Activated naive CD8-positive, alpha-beta T cell treated with anti-CD3 and anti-CD28 coated beads for 36 hours (primary cell): ENCODE measurements at regions not wholly inside any gene's neighbourhood (a gene's known extent, or its start where the extent isn't known, plus 50 kb on each side); places are given as distances from the start of the nearest gene placed in this dataset.
"Not testable (repeated sequence)": the region's sequence is repeated elsewhere in the genome, so short reads cannot be mapped to it uniquely, and the experiment has no call there.

ENCODE experiments used
- DNase-seq: peaks from one replicate; pipeline ENCODE4 v3.0.0; 2021
- H3K27ac Mint-ChIP-seq: one replicate; pipeline ENCODE4 v1.8.0; 2022; ENCODE audit warnings: mild to moderate bottlenecking, moderate library complexity, mixed read lengths
- H3K27me3 Mint-ChIP-seq: one replicate; pipeline ENCODE4 v1.8.0; 2022; ENCODE audit warnings: mild to moderate bottlenecking, mixed read lengths
- H3K36me3 Mint-ChIP-seq: one replicate; pipeline ENCODE4 v1.8.0; 2021; ENCODE audit warnings: mild to moderate bottlenecking, mixed read lengths
- H3K4me1 Mint-ChIP-seq: one replicate; pipeline ENCODE4 v1.8.0; 2021; ENCODE audit warnings: mixed read lengths
- H3K4me3 Mint-ChIP-seq: one replicate; pipeline ENCODE4 v1.8.0; 2022; ENCODE audit warnings: mild to moderate bottlenecking, moderate library complexity, mixed read lengths
- H3K9me3 Mint-ChIP-seq: one replicate; pipeline ENCODE4 v1.8.0; 2022; ENCODE audit warnings: mixed read lengths

DNA sequence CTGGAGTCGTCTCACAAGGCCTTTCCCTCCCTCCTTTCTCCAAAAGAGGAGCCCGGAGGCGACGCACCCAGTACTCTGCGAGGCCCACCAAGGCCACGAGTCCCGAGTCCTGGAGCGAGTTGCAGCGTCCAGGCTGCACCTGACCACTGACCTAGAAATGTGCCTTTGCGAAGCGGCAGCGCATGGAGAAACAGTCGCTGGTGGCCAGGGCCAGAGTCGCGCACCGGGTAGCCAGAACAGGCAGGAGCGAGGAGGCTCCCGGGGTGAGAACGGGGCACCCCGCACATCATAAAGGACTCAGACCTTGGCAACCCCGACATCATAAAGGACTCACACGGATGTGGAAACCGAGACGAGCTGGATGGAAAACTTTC is 318.4 kb downstream of the FAM72C start:
- no peak overlapping the region for H3K27ac Mint-ChIP-seq
- H3K4me1 Mint-ChIP-seq, result no peaks in the 10 kb centered on the region
- H3K36me3 Mint-ChIP-seq, result no peaks in the 10 kb centered on the region
- no peak overlapping the region for H3K4me3 Mint-ChIP-seq
- peaks cover 80% of the 10 kb centered on the region for H3K27me3 Mint-ChIP-seq
- H3K9me3 Mint-ChIP-seq, result no peaks in the 10 kb centered on the region
- no peak for DNase-seq

DNA sequence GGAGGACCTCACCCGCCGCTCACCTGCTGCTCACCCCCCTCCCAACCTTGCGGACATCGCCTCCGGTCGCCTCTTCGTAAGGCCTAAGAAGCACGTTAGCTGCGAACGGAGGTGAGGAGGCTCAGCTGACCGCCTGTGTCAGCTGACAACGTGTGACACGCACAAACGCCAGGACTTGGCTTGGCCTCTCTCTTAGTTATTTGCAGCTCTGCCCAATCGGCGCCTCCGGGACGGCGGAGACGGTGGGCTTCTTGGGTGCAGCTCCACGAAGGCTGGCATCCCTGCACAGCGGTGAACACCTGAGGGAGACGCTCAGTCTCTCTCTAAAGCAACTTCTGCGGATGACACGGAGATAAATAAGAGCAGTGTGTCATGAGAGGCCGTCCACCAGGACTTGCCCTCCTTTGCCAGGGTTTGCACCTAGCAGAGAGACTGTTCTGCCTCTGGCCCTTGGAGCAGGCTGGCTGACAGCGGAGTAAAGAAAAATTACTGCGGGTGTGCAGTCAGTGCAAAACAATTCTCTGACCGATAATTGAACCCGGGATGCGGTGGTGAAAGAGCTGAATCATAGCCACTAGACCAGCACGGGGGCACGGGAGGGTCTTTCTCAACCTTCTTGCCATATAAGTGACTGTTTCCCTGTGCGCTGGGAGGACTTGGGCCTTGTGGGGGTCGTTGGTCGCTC is 318.9 kb downstream of the FAM72C start:
- no peak for DNase-seq
- H3K27me3 Mint-ChIP-seq, result peaks cover 75% of the 10 kb centered on the region
- no peaks in the 10 kb centered on the region for H3K4me1 Mint-ChIP-seq
- H3K9me3 Mint-ChIP-seq, result no peaks in the 10 kb centered on the region
- no peaks in the 10 kb centered on the region for H3K36me3 Mint-ChIP-seq
- H3K27ac Mint-ChIP-seq, result no peak overlapping the region
- no peak overlapping the region for H3K4me3 Mint-ChIP-seq

DNA sequence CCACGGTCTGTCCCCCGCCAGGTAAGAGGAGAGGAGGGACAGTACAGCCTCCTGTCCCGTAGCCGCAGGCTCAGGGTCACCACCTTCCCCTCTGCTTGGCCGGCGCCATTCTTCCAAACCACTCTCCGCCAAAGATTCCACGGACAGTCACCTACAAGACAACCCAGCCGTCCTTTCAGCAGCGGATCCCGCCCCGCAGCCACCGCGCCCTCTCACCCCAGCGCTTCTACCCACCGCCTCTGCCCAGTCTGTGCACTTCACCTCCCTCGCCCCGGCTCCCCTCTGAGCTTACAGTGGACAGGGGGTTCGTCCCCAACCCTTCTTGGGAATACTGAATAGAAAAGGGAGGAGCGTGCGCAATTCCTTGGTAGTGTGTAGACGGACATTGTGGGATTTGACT is 319.6 kb downstream of the FAM72C start:
- no peaks in the 10 kb centered on the region for H3K9me3 Mint-ChIP-seq
- DNase-seq, result no peak
- peaks cover 72% of the 10 kb centered on the region for H3K27me3 Mint-ChIP-seq
- H3K4me3 Mint-ChIP-seq, result no peak overlapping the region
- H3K36me3 Mint-ChIP-seq, result no peaks in the 10 kb centered on the region
- no peaks in the 10 kb centered on the region for H3K4me1 Mint-ChIP-seq
- no peak overlapping the region for H3K27ac Mint-ChIP-seq

DNA sequence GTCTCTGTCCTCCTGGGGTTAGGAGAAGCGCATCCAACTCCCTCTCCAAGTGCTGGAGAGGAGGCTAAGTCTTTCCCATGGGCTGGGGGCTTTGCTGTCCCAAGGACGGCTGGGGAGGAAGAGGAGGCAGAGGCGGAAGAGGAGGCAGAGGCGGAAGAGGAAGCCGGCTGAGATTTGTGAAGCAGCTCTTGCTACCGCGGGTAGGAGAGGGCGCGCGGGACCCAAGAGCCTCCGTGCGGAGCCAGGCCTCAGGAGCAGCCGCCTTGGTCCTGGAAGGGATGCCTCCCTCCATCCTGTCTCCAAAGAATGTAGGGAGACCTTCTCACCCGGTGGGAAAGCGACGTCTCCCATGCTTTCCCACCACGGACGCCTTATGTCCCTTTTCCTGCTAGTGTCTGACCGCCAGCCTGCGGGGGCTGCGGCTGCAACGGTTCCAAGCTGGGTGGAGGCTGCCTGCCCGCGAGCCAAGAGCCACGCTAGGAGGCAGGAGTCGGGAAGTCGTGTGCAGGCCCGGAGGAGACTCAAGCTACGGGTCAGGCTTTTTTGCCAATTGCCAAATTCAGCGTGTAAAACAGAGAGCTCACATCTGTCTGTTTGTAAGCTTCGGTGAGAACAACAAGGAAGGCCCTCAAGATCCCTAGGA is 320.3 kb downstream of the FAM72C start:
- no peak overlapping the region for H3K4me3 Mint-ChIP-seq
- H3K4me1 Mint-ChIP-seq, result no peaks in the 10 kb centered on the region
- H3K27me3 Mint-ChIP-seq, result peaks cover 74% of the 10 kb centered on the region
- DNase-seq, result no peak
- no peak overlapping the region for H3K27ac Mint-ChIP-seq
- peaks cover 4% of the 10 kb centered on the region for H3K9me3 Mint-ChIP-seq
- H3K36me3 Mint-ChIP-seq, result no peaks in the 10 kb centered on the region

DNA sequence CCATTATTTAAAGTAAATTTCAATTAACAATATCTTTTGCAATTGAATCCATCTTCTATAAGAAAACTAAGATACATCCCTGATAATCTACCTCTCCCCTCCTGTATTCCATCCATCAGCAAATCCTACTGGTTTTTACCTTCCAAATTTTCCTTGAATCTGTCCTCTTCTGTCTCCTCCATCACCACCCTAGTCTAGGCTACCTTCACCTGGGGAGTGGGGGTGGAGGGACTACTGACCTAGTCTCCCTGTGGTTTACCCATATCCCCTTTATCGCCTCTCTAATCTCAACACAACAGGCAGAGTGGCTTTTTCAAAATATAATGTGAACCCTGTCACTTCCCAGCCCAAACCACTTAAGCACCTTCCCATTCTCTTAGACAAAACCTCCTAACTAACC is 327.8 kb downstream of the FAM72C start:
- not testable (repeated sequence) for DNase-seq, H3K4me1 Mint-ChIP-seq, H3K36me3 Mint-ChIP-seq, H3K4me3 Mint-ChIP-seq, H3K9me3 Mint-ChIP-seq, H3K27ac Mint-ChIP-seq
- peaks cover 45% of the 10 kb centered on the region for H3K27me3 Mint-ChIP-seq

DNA sequence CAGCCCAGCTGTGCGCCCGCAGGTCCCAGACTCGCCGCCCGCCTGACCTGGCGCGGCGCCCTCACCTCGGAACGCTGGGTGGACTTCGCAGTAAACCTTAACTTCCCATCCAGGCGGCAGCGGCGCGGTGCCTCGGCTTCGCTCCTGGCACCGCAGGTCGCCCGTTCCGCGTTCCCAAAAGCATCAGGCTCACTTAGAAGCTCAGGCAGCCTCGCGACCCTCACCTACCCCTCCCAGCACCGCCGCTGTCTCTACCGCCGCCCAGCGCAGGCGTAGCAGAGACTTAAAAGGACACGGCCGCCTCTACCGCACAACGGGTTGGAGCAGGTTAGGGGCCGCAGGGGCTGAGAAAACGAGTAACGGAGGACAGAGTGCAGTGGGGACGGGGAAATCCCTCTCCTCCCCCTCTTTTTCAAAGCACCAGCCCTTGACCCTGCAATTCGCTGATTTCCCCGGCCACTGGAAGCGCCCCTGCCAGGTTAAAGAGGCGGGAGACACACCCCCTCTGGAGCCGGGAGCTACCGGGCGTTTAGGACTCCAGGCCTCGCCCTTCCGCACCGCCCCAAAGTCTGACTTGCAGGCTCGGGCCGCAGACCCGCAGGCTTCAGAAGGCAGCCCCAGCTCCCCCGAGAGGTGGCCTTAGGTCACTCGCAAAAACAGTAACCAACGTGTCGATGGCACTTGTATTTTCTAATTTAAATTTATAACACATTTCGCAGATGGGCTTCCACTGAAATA is 328.5 kb downstream of the FAM72C start:
- Mint-ChIP-seq H3K36me3 (no peaks in the 10 kb centered on the region), H3K4me1 (no peaks in the 10 kb centered on the region), H3K9me3 (peaks cover 4% of the 10 kb centered on the region), H3K4me3 (no peak overlapping the region), H3K27ac (no peak overlapping the region), H3K27me3 (peaks cover 41% of the 10 kb centered on the region)
- no peak for DNase-seq

DNA sequence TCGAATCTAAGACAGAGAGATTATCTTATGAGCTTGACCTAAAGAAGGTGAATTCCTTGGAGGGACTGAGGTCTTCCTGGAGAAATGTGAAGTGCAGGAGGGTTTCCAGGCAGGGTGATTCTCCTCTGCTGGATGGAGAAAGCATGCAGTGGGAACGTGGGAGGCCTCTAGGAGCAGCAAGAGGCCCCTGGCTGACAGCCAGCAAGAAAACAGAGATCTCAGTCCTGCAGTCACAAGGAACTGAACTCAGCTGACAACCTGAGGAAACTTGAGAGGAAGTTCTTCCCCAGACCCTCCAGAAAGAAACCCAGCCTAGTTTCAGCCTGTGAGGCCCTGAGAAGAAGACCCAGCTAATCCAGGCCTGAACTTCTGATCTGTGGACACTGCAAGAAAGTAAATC is 345.9 kb downstream of the FAM72C start:
- H3K4me1 Mint-ChIP-seq, result no peaks in the 10 kb centered on the region
- peaks cover 5% of the 10 kb centered on the region for H3K27me3 Mint-ChIP-seq
- no peaks in the 10 kb centered on the region for H3K9me3 Mint-ChIP-seq
- no peak overlapping the region for H3K27ac Mint-ChIP-seq
- DNase-seq, result no peak
- H3K4me3 Mint-ChIP-seq, result no peak overlapping the region
- no peaks in the 10 kb centered on the region for H3K36me3 Mint-ChIP-seq

DNA sequence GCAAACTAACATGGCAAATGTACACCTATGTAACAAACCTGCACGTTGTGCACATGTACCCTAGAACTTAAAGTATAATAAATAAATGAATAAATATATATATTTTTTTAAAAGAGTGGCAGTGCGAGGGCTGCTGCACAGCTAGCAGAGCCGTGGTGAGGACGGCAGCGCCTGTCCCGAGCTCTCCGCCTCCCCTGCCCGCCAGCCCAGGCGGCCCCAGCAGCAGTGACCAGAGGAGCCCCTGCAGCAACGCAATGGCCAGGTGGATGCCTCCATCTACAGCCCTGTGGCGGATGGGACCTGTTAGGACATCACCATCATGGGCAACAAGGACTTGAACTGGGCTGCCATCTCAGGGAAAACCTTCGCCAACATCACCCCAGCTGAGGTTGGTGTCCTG is 351.9 kb downstream of the FAM72C start:
- no peaks in the 10 kb centered on the region for H3K4me1 Mint-ChIP-seq
- H3K36me3 Mint-ChIP-seq, result no peaks in the 10 kb centered on the region
- no peak overlapping the region for H3K4me3 Mint-ChIP-seq
- H3K27ac Mint-ChIP-seq, result no peak overlapping the region
- no peak for DNase-seq
- no peaks in the 10 kb centered on the region for H3K27me3 Mint-ChIP-seq
- H3K9me3 Mint-ChIP-seq, result no peaks in the 10 kb centered on the region

DNA sequence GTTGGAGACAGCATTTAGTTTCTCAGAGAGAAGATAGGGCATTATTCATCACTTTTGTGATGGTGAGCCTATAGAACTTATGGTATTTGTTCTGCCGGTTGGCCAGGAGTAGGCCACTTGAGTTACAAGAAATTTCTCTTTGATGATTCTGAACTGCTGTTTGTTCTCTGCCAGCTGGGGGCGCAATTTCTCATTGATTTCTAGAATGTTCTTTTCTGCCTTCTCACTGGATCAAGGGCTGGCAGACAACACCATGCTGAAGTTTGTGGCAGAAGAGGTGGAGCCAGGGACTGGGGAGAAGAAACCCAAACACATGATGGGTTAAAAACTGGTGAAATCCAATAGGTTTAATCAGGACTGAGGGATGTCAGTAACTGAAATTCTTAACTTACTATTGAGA is 360.6 kb downstream of the FAM72C start:
- no peak for DNase-seq
- Mint-ChIP-seq H3K36me3 (no peaks in the 10 kb centered on the region), H3K9me3 (no peaks in the 10 kb centered on the region), H3K27me3 (no peaks in the 10 kb centered on the region), H3K4me3 (no peak overlapping the region), H3K27ac (no peak overlapping the region), H3K4me1 (no peaks in the 10 kb centered on the region)

DNA sequence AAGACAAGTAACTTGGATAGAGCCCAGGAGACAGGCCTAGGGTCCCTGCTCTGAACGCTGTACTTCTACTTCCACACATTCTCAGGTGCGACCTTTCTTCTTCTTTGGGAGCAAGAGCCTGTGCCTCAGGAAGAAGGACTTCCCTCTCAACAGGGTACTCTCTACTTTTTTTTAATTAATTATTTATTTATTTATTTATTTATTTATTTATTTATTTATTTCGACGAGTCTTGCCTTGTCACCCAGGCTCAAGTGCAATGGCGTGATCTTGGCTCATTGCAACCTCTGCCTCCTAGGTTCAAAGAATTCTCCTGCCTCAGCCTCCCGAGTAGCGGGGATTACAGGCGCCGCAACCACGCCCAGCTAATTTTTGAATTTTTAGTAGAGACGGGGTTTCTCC is 361.6 kb downstream of the FAM72C start:
- no peak overlapping the region for H3K4me3 Mint-ChIP-seq
- DNase-seq, result no peak
- H3K36me3 Mint-ChIP-seq, result no peaks in the 10 kb centered on the region
- H3K9me3 Mint-ChIP-seq, result no peaks in the 10 kb centered on the region
- no peaks in the 10 kb centered on the region for H3K27me3 Mint-ChIP-seq
- H3K4me1 Mint-ChIP-seq, result no peaks in the 10 kb centered on the region
- H3K27ac Mint-ChIP-seq, result no peak overlapping the region

DNA sequence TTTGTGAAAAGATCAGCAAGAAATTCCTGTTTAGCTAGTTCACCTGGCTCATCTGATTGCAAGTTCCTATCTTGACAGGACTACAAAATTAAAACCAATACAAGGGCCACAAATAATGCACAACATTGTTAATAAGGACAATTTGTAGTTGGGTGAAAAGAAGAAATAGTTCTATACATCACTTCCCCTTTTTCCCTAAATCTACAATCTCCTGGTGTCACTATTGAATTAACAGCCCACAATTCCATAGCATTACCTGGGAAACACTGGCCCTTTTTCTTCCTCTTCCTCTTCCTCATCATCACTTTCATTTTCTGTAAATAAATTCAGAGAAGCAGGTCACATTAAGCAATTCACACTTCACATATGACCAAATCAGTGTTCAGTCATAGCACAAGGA is 366.9 kb downstream of the FAM72C start:
- no peaks in the 10 kb centered on the region for H3K4me1 Mint-ChIP-seq
- H3K9me3 Mint-ChIP-seq, result no peaks in the 10 kb centered on the region
- H3K27ac Mint-ChIP-seq, result no peak overlapping the region
- H3K4me3 Mint-ChIP-seq, result no peak overlapping the region
- no peak for DNase-seq
- no peaks in the 10 kb centered on the region for H3K36me3 Mint-ChIP-seq
- no peaks in the 10 kb centered on the region for H3K27me3 Mint-ChIP-seq

DNA sequence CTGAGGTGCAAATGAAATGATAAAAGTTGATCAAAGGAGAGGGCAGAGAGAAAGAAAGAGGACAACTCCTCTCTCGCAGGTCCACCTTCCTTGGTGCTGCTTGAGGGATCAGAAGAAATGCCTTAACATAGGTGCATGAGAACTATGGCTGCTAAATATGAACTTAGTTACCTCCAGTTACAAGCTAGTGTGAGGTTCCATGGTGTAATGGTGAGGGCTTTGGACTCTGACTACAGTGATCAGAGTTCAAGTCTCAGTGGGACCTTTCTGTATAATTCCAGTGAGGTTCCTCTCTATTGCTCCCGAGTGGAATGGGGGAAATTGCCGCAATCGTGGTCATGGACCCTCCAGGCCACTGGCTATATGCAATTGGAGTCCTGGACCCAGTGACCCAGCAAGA is 387.3 kb downstream of the FAM72C start:
- H3K9me3 Mint-ChIP-seq, result peaks cover 1% of the 10 kb centered on the region
- no peak overlapping the region for H3K27ac Mint-ChIP-seq
- H3K4me1 Mint-ChIP-seq, result no peaks in the 10 kb centered on the region
- H3K36me3 Mint-ChIP-seq, result no peaks in the 10 kb centered on the region
- no peak overlapping the region for H3K4me3 Mint-ChIP-seq
- DNase-seq, result no peak
- peaks cover 3% of the 10 kb centered on the region for H3K27me3 Mint-ChIP-seq

DNA sequence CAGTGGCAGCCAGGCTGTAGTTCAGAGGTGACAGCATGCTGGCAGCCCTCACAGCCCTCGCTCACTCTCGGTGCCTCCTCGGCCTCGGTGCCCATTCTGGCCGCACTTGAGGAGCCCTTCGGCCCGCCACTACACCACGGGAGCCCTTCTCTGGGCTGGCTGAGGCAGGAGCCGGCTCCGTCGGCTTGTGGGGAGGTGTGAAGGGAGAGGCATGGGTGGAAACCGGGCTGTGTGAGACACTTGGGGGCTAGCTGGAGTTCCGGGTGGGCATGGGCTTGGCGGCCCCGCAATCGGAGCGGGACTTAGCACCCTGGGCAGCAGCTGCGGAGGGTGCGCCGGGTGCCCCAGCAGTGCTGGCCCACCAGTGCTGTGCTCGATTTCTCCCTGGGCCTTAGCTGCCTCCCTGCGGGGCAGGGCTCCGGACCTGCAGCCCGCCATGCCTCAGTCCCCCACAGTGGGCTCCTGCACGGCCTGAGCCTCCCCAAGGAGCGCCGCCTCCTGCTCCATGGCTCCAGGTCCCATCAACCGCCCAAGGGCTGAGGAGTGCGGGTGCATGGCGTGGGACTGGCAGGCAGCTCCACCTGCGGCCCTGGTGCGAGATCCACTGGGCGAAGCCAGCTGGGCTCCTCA is 396.8 kb downstream of the FAM72C start:
- no peaks in the 10 kb centered on the region for H3K36me3 Mint-ChIP-seq
- H3K4me1 Mint-ChIP-seq, result no peaks in the 10 kb centered on the region
- no peaks in the 10 kb centered on the region for H3K27me3 Mint-ChIP-seq
- no peak overlapping the region for H3K27ac Mint-ChIP-seq
- H3K9me3 Mint-ChIP-seq, result peaks cover 2% of the 10 kb centered on the region
- no peak overlapping the region for H3K4me3 Mint-ChIP-seq
- no peak for DNase-seq

DNA sequence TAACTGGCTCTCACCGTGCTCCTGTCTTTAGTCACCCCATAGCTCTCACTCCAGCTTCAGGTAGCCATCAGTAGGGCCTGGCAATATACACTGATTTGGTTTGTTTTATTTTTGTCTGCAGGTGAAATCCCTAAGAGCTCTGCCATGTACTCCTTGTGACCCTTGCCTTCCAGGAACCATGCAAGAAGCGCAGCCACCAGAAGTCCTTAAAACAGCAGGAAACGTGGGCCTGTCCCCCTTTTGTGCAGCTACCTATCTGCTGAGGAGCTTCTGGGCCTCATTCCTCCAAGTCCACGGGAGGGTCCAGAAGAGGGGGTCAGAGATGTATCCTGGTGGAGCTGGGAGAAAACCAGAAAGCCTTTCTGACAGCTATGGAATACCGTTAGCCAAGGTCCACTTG is 399.1 kb downstream of the FAM72C start:
- H3K36me3 Mint-ChIP-seq, H3K27me3 Mint-ChIP-seq, H3K4me1 Mint-ChIP-seq, DNase-seq, H3K27ac Mint-ChIP-seq, H3K4me3 Mint-ChIP-seq, H3K9me3 Mint-ChIP-seq: not testable (repeated sequence)

DNA sequence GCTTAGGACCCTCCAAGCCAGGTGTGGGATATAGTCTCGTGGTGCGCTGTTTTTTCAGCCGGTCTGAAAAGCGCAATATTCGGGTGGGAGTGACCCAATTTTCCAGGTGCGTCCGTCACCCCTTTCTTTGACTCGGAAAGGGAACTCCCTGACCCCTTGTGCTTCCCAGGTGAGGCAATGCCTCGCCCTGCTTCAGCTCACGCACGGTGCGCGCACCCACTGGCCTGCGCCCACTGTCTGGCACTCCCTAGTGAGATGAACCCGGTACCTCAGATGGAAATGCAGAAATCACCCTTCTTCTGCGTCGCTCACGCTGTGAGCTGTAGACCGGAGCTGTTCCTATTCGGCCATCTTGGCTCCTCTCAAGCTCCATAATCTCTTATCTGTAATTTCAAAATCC is 408.0 kb downstream of the FAM72C start:
- H3K27ac Mint-ChIP-seq, H3K27me3 Mint-ChIP-seq, DNase-seq, H3K36me3 Mint-ChIP-seq, H3K9me3 Mint-ChIP-seq, H3K4me3 Mint-ChIP-seq, H3K4me1 Mint-ChIP-seq: not testable (repeated sequence)
